Spleen (tissue), 11 donors: ENCODE measurements at regions not wholly inside any gene's neighbourhood (a gene's known extent, or its start where the extent isn't known, plus 50 kb on each side); places are given as distances from the start of the nearest gene placed in this dataset.

Source experiments
- DNase-seq: peaks from one replicate; pipeline ENCODE4 v3.0.0-alpha.2; 2020
- H3K27ac ChIP-seq, 8 donors: fragments of 200-600 bp; sonication (generic) in 7 of 8; 1 replicate in 4 of 8; 2 replicates in 4 of 8; pipeline versions ENCODE4 v1.5.0 to v1.8.0; 2016 to 2021; ENCODE audit warnings: inconsistent platforms in 4 of 8, mild to moderate bottlenecking in 4 of 8, moderate library complexity in 1 of 8
- H3K27me3 ChIP-seq, 7 donors: fragments of 200-600 bp; sonication (generic) in 6 of 7; replicated peaks in 1 of 7; 1 replicate in 4 of 7; 2 replicates in 3 of 7; pipeline versions ENCODE4 v1.5.0 to v1.8.0; 2016 to 2021; ENCODE audit warnings: inconsistent platforms in 3 of 7, mild to moderate bottlenecking in 1 of 7
- H3K36me3 ChIP-seq, 6 donors: fragments of 200-600 bp; sonication (generic) in 5 of 6; 1 replicate in 4 of 6; 2 replicates in 2 of 6; pipeline versions ENCODE4 v1.5.0 to v1.8.0; 2016 to 2021; ENCODE audit warnings: inconsistent platforms in 2 of 6
- H3K4me1 ChIP-seq, 6 donors: fragments of 200-600 bp; sonication (generic) in 5 of 6; 1 replicate in 3 of 6; 2 replicates in 3 of 6; pipeline versions ENCODE4 v1.5.0 to v1.8.0; 2016 to 2021; ENCODE audit warnings: inconsistent platforms in 3 of 6
- H3K4me3 ChIP-seq, 8 donors: fragments of 200-600 bp; sonication (generic) in 7 of 8; 1 replicate in 4 of 8; 2 replicates in 4 of 8; pipeline versions ENCODE4 v1.5.0 to v1.8.0; 2016 to 2021; ENCODE audit warnings: inconsistent platforms in 4 of 8, mild to moderate bottlenecking in 4 of 8, moderate library complexity in 2 of 8
- H3K9me3 ChIP-seq, 8 donors: fragments of 200-600 bp; sonication (generic) in 7 of 8; 1 replicate in 4 of 8; 2 replicates in 4 of 8; pipeline versions ENCODE4 v1.5.0 to v1.8.0; 2016 to 2021; ENCODE audit warnings: inconsistent platforms in 4 of 8
- CTCF ChIP-seq, 11 experiments: fragments of 200-600 bp in 7 of 11; fragments of 450-650 bp in 4 of 11; sonication (generic) in 4 of 11; IDR thresholded peaks in 8 of 11; conservative IDR thresholded peaks in 3 of 11; 1 replicate in 7 of 11; 2 replicates in 4 of 11; pipeline versions ENCODE4 v1.4.0 to v1.8.0; 2016 to 2021; ENCODE audit warnings: antibody characterized with exemption in 11 of 11, inconsistent platforms in 4 of 11, mild to moderate bottlenecking in 1 of 11
- POLR2A ChIP-seq, 3 donors: fragments of 450-650 bp; IDR thresholded peaks; one replicate each; pipeline ENCODE4 v1.5.1; 2017; ENCODE audit warnings: antibody characterized with exemption in 3 of 3, mild to moderate bottlenecking in 1 of 3
- POLR2AphosphoS5 ChIP-seq, 3 donors: sonication (generic); formaldehyde crosslinking; IDR thresholded peaks; one replicate each; pipeline ENCODE4 v1.5.1; 2017; ENCODE audit warnings: antibody characterized with exemption in 3 of 3
- WGBS, 5 donors: extraction: QIAGEN DNeasy Blood & Tissue Kit in 3 of 5; methylation state at CpG; one replicate each; pipeline versions ENCODE4 v1.1.5 to v1.1.7; 2013 to 2018; 5-methylcytosine and 5-hydroxymethylcytosine counted together
- intact Hi-C: fragments of 100-400 bp; cut with DNase I; formaldehyde crosslinking; loops from one replicate; pipeline ENCODE4 v1.15.0; 2023; ENCODE audit warnings: low total_unique reads
- donor health status: healthy with polysubstance abuse.
- donor health status: DM: no; HTN: no; CAD: no; lungs with moderate emphysema.
- donor health status: DM: no; HTN: no; CAD: no.
- donor health status: Bipolar disorder and iron deficiency.
- donor health status: healthy.
- donor health status: DM: no; HTN: no; CAD: no.
- donor health status: DM: yes; HTN: yes; CAD: no.

DNA sequence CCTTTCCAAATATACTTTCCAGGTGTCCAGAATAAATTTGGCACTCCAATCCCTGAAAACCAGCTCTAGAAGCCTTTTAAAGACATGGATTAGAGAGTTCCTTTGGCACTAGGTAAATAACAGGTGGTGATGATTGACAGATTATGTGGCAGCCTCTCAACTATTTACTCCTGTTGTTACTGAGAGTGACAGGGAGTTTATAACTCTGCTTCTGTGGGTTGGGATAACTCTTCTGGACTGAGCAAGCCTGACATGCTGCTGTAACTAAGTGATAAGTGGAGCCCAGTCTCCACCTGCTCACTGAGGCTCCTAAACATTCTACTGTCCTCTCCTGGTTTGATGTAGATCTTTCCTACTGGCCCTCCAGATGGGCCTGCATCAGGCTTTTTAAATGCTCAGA is 693.2 kb upstream of the FTMT start:
- no peaks in the 10 kb centered on the region for H3K27me3 ChIP-seq
- intact Hi-C loops = no loop called here
- H3K9me3 ChIP-seq = no peaks in the 10 kb centered on the region
- TF ChIP-seq CTCF (IDR thresholded peaks at IDR 0.05 in 8 of 11, conservative IDR thresholded peaks at IDR 0.05 in 3 of 11) (no peak), POLR2AphosphoS5 (IDR thresholded peaks at IDR 0.05) (no peak)
- H3K36me3 ChIP-seq = no peaks in the 10 kb centered on the region
- H3K4me3 ChIP-seq = no peak overlapping the region
- H3K4me1 ChIP-seq = no peaks in the 10 kb centered on the region
- H3K27ac ChIP-seq = no peak overlapping the region
- DNase-seq = no peak

GRCh38 chr5:121160591-121160990 is 691.1 kb upstream of the FTMT start:
- H3K4me1 ChIP-seq = no peaks in the 10 kb centered on the region
- H3K36me3 ChIP-seq = no peaks in the 10 kb centered on the region
- 58 to 83% (median 71%) methylated on average over 1 of the region's 1 CpG for WGBS, 5 donors
- no peak overlapping the region for H3K4me3 ChIP-seq
- no peaks in the 10 kb centered on the region for H3K9me3 ChIP-seq
- DNase-seq = no peak
- no peak overlapping the region for H3K27ac ChIP-seq
- H3K27me3 ChIP-seq = no peaks in the 10 kb centered on the region
- intact Hi-C loops = no loop called here
- TF ChIP-seq POLR2AphosphoS5 (IDR thresholded peaks at IDR 0.05) (no peak), POLR2A (IDR thresholded peaks at IDR 0.05) (no peak), CTCF (IDR thresholded peaks at IDR 0.05 in 8 of 11, conservative IDR thresholded peaks at IDR 0.05 in 3 of 11) (no peak)

- no peaks in the 10 kb centered on the region for H3K36me3 ChIP-seq
- no peaks in the 10 kb centered on the region for H3K4me1 ChIP-seq
- no peak overlapping the region for H3K27ac ChIP-seq
- H3K4me3 ChIP-seq = no peak overlapping the region
- no peaks in the 10 kb centered on the region for H3K9me3 ChIP-seq
- H3K27me3 ChIP-seq = no peaks in the 10 kb centered on the region
- 43 to 55% (median 51%) methylated on average over 10 of the region's 10 CpGs for WGBS, 5 donors
- TF ChIP-seq POLR2A (IDR thresholded peaks at IDR 0.05) (no peak), POLR2AphosphoS5 (IDR thresholded peaks at IDR 0.05) (no peak), CTCF (IDR thresholded peaks at IDR 0.05 in 8 of 11, conservative IDR thresholded peaks at IDR 0.05 in 3 of 11) (no peak)
- intact Hi-C loops = no loop called here
- no peak for DNase-seq
Measured at GRCh38 chr5:121164632-121165031, 687.0 kb upstream of the FTMT start.

DNA sequence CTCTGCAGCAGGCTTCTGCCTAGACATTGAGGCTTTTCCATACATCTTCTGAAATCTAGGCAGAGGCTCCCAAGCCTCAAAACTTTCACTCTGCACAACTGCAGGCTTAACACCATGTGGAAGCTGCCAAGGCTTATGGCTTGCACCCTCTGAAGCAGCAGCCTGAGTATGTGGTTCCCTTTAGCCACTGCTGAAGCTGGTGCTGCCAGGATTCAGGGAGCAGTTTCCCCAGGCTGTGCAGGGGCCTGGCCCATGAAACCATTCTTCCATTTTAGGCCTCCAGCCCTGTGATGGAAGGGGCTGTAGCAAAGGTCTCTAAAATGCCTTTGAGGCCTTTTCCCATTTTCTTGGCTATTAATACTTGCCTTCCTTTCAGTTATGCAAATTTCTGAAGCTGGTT is 680.3 kb upstream of the FTMT start:
- intact Hi-C loops = no loop called here
- H3K27ac ChIP-seq = no peak overlapping the region
- peaks cover 0 to 4% (median 0%) of the 10 kb centered on the region in 8 donors for H3K9me3 ChIP-seq
- H3K4me3 ChIP-seq = no peak overlapping the region
- TF ChIP-seq CTCF (IDR thresholded peaks at IDR 0.05 in 8 of 11, conservative IDR thresholded peaks at IDR 0.05 in 3 of 11) (no peak), POLR2AphosphoS5 (IDR thresholded peaks at IDR 0.05) (no peak), POLR2A (IDR thresholded peaks at IDR 0.05) (no peak)
- H3K4me1 ChIP-seq = no peaks in the 10 kb centered on the region
- no peaks in the 10 kb centered on the region for H3K36me3 ChIP-seq
- H3K27me3 ChIP-seq = no peaks in the 10 kb centered on the region
- no peak for DNase-seq
